Adrenal gland (tissue), 5 donors: ENCODE measurements at regions not wholly inside any gene's neighbourhood (a gene's known extent, or its start where the extent isn't known, plus 50 kb on each side); places are given as distances from the start of the nearest gene placed in this dataset.

ENCODE experiments used
- POLR2A ChIP-seq, 2 donors: fragments of 450-650 bp; IDR thresholded peaks; one replicate each; pipeline ENCODE4 v1.6.1; 2017; ENCODE audit warnings: antibody characterized with exemption in 2 of 2, mild to moderate bottlenecking in 2 of 2, moderate library complexity in 1 of 2
- TF ChIP-seq, protein P1 (sequence below), 6 experiments: fragments of 450-650 bp in 4 of 6; fragments of 200-600 bp in 2 of 6; sonication (generic) in 1 of 6; IDR thresholded peaks; 1 replicate in 5 of 6; 2 replicates in 1 of 6; pipeline versions ENCODE4 v1.5.1 to v1.8.0; 2016 to 2021; ENCODE audit warnings: antibody characterized with exemption in 6 of 6, mild to moderate bottlenecking in 2 of 6, moderate library complexity in 1 of 6
- donor health status: DM: no; HTN: no; CAD: no.

GRCh38 chr18:78140294-78140693, 839.3 kb upstream of the SALL3 start:
- TF ChIP-seq, protein P1, sequence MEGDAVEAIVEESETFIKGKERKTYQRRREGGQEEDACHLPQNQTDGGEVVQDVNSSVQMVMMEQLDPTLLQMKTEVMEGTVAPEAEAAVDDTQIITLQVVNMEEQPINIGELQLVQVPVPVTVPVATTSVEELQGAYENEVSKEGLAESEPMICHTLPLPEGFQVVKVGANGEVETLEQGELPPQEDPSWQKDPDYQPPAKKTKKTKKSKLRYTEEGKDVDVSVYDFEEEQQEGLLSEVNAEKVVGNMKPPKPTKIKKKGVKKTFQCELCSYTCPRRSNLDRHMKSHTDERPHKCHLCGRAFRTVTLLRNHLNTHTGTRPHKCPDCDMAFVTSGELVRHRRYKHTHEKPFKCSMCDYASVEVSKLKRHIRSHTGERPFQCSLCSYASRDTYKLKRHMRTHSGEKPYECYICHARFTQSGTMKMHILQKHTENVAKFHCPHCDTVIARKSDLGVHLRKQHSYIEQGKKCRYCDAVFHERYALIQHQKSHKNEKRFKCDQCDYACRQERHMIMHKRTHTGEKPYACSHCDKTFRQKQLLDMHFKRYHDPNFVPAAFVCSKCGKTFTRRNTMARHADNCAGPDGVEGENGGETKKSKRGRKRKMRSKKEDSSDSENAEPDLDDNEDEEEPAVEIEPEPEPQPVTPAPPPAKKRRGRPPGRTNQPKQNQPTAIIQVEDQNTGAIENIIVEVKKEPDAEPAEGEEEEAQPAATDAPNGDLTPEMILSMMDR (IDR thresholded peaks at IDR 0.05): no peak
- no peak for TF ChIP-seq POLR2A (IDR thresholded peaks at IDR 0.05)
